ENCODE measurements at regions not wholly inside any gene's neighbourhood (a gene's known extent, or its start where the extent isn't known, plus 50 kb on each side); places are given as distances from the start of the nearest gene placed in this dataset.

GRCh38 chr17:79478841-79479240, 132.0 kb downstream of the RBFOX3 start:
- Mint-ChIP-seq H3K27ac (no peak overlapping the region), H3K4me1 (peaks cover 17% of the 10 kb centered on the region), H3K36me3 (no peaks in the 10 kb centered on the region), H3K9me3 (no peaks in the 10 kb centered on the region), H3K4me3 (no peak overlapping the region), H3K27me3 (ENCODE audit: low read depth) (peaks cover 2% of the 10 kb centered on the region; the same call in 1 of the 2 replicates)
- TF ChIP-seq EMX1 (CRISPR knock-in tag; IDR thresholded peaks at IDR 0.05) (no peak), AFF4 (CRISPR knock-in tag; IDR thresholded peaks at IDR 0.05; ENCODE audit: borderline replicate concordance) (no peak), FOXP4 (CRISPR knock-in tag; IDR thresholded peaks at IDR 0.05) (no peak), ATF2 (CRISPR knock-in tag; IDR thresholded peaks at IDR 0.05; ENCODE audit: borderline replicate concordance, low read depth) (no peak), PRRX2 (CRISPR knock-in tag; IDR thresholded peaks at IDR 0.05) (no peak), AR (CRISPR knock-in tag; IDR thresholded peaks at IDR 0.05) (no peak), USF2 (CRISPR knock-in tag; IDR thresholded peaks at IDR 0.05) (no peak), ATF1 (CRISPR knock-in tag; IDR thresholded peaks at IDR 0.05) (no peak)
- ChIA-PET POLR2A (no interaction called here), CTCF (no interaction called here)
- no peak for DNase-seq (ENCODE audit: low spot score)
- no peak for ATAC-seq

GRCh38 chr17:79478051-79478461, 132.8 kb downstream of the RBFOX3 start:
- Mint-ChIP-seq H3K27ac (no peak overlapping the region), H3K27me3 (ENCODE audit: low read depth) (peaks cover 2% of the 10 kb centered on the region; the same call in 1 of the 2 replicates), H3K4me3 (no peak overlapping the region), H3K4me1 (peaks cover 16% of the 10 kb centered on the region), H3K36me3 (no peaks in the 10 kb centered on the region), H3K9me3 (no peaks in the 10 kb centered on the region)
- POLR2A ChIA-PET, result interaction anchor here (1.0 kb wide), 1 partner anchor 8 kb away, joined by 3 read pairs; no protein-coding TSS in a partner anchor
- TF ChIP-seq TP53 (CRISPR knock-in tag; IDR thresholded peaks at IDR 0.05) (no peak), GABPB1 (CRISPR knock-in tag; IDR thresholded peaks at IDR 0.05) (no peak), NR2C2 (CRISPR knock-in tag; IDR thresholded peaks at IDR 0.05) (no peak), E2F1 (CRISPR knock-in tag; IDR thresholded peaks at IDR 0.05) (no peak), ETV6 (CRISPR knock-in tag; IDR thresholded peaks at IDR 0.05) (no peak), PREB (CRISPR knock-in tag; IDR thresholded peaks at IDR 0.05; ENCODE audit: borderline replicate concordance) (no peak), OVOL2 (CRISPR knock-in tag; IDR thresholded peaks at IDR 0.05; ENCODE audit: borderline replicate concordance) (no peak)
- no peak for ATAC-seq
- CTCF ChIA-PET, result no interaction called here
- DNase-seq (ENCODE audit: low spot score), result no peak

Data from WTC11 (cell line).